Uterus (tissue), 3 donors: ENCODE measurements at regions not wholly inside any gene's neighbourhood (a gene's known extent, or its start where the extent isn't known, plus 50 kb on each side); places are given as distances from the start of the nearest gene placed in this dataset.

ENCODE experiments used
- DNase-seq, 2 donors: peaks; one replicate each; pipeline ENCODE4 v3.0.0-alpha.2; 2019 to 2020
- H3K27ac ChIP-seq, 2 donors: fragments of 200-600 bp; sonication (generic); 1 replicate in 1 of 2; 2 replicates in 1 of 2; pipeline ENCODE4 v1.5.1; 2016 to 2018
- H3K27me3 ChIP-seq, 2 donors: fragments of 200-600 bp; sonication (generic); one replicate each; pipeline ENCODE4 v1.5.1; 2018 to 2019; ENCODE audit warnings: control low read depth in 1 of 2
- H3K36me3 ChIP-seq, 2 donors: fragments of 200-600 bp; sonication (generic); one replicate each; pipeline ENCODE4 v1.5.1; 2019; ENCODE audit warnings: control low read depth in 1 of 2
- H3K4me1 ChIP-seq, 2 donors: fragments of 200-600 bp; sonication (generic); one replicate each; pipeline ENCODE4 v1.5.1; 2018 to 2019; ENCODE audit warnings: control low read depth in 1 of 2
- H3K4me3 ChIP-seq, 2 donors: fragments of 200-600 bp; sonication (generic); 1 replicate in 1 of 2; 2 replicates in 1 of 2; pipeline ENCODE4 v1.5.1; 2018 to 2019; ENCODE audit warnings: mild to moderate bottlenecking in 1 of 2
- H3K9me3 ChIP-seq, 2 donors: fragments of 200-600 bp; sonication (generic); one replicate each; pipeline ENCODE4 v1.5.1; 2019; ENCODE audit warnings: control low read depth in 1 of 2
- CTCF ChIP-seq, 4 experiments: fragments of 200-600 bp in 2 of 4; fragments of 450-650 bp in 2 of 4; sonication (generic) in 2 of 4; IDR thresholded peaks; one replicate each; pipeline ENCODE4 v1.5.1; 2016 to 2019; ENCODE audit warnings: antibody characterized with exemption in 4 of 4, mild to moderate bottlenecking in 2 of 4, moderate library complexity in 1 of 4
- POLR2A ChIP-seq, 2 donors: fragments of 450-650 bp; IDR thresholded peaks; one replicate each; pipeline ENCODE4 v1.6.1; 2016; ENCODE audit warnings: antibody characterized with exemption in 2 of 2, mild to moderate bottlenecking in 1 of 2, moderate library complexity in 1 of 2
- intact Hi-C: fragments of 100-400 bp; cut with DNase I; formaldehyde crosslinking; loops from one replicate; pipeline ENCODE4 v1.15.1; 2023; ENCODE audit warnings: low total_unique reads
- donor health status: DM: yes; HTN: yes; CAD: no.

DNA sequence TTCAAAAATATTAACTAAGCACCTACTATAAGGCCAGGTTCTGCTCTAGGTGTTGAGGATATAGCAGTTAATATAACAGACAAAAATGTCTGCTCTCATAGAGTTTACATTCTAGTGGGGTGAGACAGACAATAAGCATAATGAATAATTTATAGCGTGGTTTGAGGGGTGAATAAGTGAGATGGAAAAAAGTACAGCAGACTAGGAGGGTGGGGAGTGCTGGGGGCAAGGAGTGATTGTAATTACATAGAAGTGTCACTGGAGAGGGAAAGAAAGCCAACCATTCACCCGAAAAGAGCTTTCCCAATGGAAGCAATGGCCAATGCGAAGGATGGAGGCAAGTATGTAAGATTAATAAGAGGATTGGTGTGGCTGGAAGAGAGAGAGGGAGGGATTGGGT is 552.9 kb upstream of the KCNMB2 start:
- Histone ChIP-seq H3K4me1 (no peaks in the 10 kb centered on the region), H3K27ac (no peak overlapping the region), H3K36me3 (no peaks in the 10 kb centered on the region), H3K4me3 (no peak overlapping the region), H3K27me3 (no peaks in the 10 kb centered on the region), H3K9me3 (no peaks in the 10 kb centered on the region)
- DNase-seq, result no peak
- TF ChIP-seq CTCF (IDR thresholded peaks at IDR 0.05) (no peak), POLR2A (IDR thresholded peaks at IDR 0.05) (no peak)
- intact Hi-C loops, result no loop called here

GRCh38 chr3:177992993-177993970 is 543.0 kb upstream of the KCNMB2 start:
- Histone ChIP-seq H3K4me1 (no peaks in the 10 kb centered on the region), H3K27me3 (no peaks in the 10 kb centered on the region), H3K36me3 (no peaks in the 10 kb centered on the region), H3K9me3 (no peaks in the 10 kb centered on the region), H3K4me3 (no peak overlapping the region), H3K27ac (no peak overlapping the region)
- intact Hi-C loops, result no loop called here
- TF ChIP-seq CTCF (IDR thresholded peaks at IDR 0.05) (no peak), POLR2A (IDR thresholded peaks at IDR 0.05) (no peak)
- DNase-seq, result no peak

GRCh38 chr3:177994976-177995375 is 541.3 kb upstream of the KCNMB2 start:
- no peaks in the 10 kb centered on the region for H3K9me3 ChIP-seq
- intact Hi-C loops, result no loop called here
- TF ChIP-seq CTCF (IDR thresholded peaks at IDR 0.05) (no peak), POLR2A (IDR thresholded peaks at IDR 0.05) (no peak)
- DNase-seq, result no peak
- H3K27ac ChIP-seq, result no peak overlapping the region
- no peaks in the 10 kb centered on the region for H3K36me3 ChIP-seq
- no peak overlapping the region for H3K4me3 ChIP-seq
- no peaks in the 10 kb centered on the region for H3K27me3 ChIP-seq
- no peaks in the 10 kb centered on the region for H3K4me1 ChIP-seq

GRCh38 chr3:177995381-177996085 is 540.7 kb upstream of the KCNMB2 start:
- TF ChIP-seq POLR2A (IDR thresholded peaks at IDR 0.05), result no peak
- TF ChIP-seq CTCF (IDR thresholded peaks at IDR 0.05), result no peak
- no peaks in the 10 kb centered on the region for H3K9me3 ChIP-seq
- H3K4me3 ChIP-seq, result no peak overlapping the region
- DNase-seq, result no peak
- no peaks in the 10 kb centered on the region for H3K27me3 ChIP-seq
- H3K36me3 ChIP-seq, result no peaks in the 10 kb centered on the region
- no peaks in the 10 kb centered on the region for H3K4me1 ChIP-seq
- intact Hi-C loops, result no loop called here
- no peak overlapping the region for H3K27ac ChIP-seq

- intact Hi-C loops, result no loop called here
- TF ChIP-seq CTCF (IDR thresholded peaks at IDR 0.05), result no peak
- no peak for TF ChIP-seq POLR2A (IDR thresholded peaks at IDR 0.05)
- Histone ChIP-seq H3K4me3 (no peak overlapping the region), H3K27ac (no peak overlapping the region), H3K27me3 (no peaks in the 10 kb centered on the region), H3K4me1 (no peaks in the 10 kb centered on the region), H3K36me3 (no peaks in the 10 kb centered on the region), H3K9me3 (no peaks in the 10 kb centered on the region)
- no peak for DNase-seq
Measured at GRCh38 chr3:178001670-178002101, 534.5 kb upstream of the KCNMB2 start.
